ENCODE measurements at regions not wholly inside any gene's neighbourhood (a gene's known extent, or its start where the extent isn't known, plus 50 kb on each side); places are given as distances from the start of the nearest gene placed in this dataset.

DNA sequence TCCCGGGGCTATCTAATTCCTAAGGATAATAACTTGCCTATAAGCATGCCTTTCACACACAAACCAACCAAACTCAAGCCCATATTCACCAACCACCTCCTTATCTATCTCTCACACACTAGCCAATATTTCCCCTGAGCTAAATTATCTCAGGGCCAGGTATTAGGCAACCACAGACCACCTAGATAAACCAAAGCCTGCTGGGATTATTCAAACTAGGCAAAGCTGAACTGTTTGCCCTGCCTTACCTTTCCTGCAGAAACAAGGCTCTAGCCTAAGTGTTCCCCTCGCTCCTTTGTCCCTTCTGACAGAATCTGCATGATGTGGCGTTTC is 114.7 kb upstream of the EEA1 start:
- no peak for TF ChIP-seq POLR2A (IDR thresholded peaks at IDR 0.05; ENCODE audit: low read depth, low read length)
- TF ChIP-seq, protein P1, sequence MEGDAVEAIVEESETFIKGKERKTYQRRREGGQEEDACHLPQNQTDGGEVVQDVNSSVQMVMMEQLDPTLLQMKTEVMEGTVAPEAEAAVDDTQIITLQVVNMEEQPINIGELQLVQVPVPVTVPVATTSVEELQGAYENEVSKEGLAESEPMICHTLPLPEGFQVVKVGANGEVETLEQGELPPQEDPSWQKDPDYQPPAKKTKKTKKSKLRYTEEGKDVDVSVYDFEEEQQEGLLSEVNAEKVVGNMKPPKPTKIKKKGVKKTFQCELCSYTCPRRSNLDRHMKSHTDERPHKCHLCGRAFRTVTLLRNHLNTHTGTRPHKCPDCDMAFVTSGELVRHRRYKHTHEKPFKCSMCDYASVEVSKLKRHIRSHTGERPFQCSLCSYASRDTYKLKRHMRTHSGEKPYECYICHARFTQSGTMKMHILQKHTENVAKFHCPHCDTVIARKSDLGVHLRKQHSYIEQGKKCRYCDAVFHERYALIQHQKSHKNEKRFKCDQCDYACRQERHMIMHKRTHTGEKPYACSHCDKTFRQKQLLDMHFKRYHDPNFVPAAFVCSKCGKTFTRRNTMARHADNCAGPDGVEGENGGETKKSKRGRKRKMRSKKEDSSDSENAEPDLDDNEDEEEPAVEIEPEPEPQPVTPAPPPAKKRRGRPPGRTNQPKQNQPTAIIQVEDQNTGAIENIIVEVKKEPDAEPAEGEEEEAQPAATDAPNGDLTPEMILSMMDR (conservative IDR thresholded peaks at IDR 0.05; ENCODE audit: low read depth, low read length) = no peak
- no peak for TF ChIP-seq CEBPB (IDR thresholded peaks at IDR 0.05; ENCODE audit: low read depth, low read length)
- TF ChIP-seq FOS (IDR thresholded peaks at IDR 0.05; ENCODE audit: low read depth, low read length) = no peak

All from IMR-90 (cell line).